ENCODE measurements at regions not wholly inside any gene's neighbourhood (a gene's known extent, or its start where the extent isn't known, plus 50 kb on each side); places are given as distances from the start of the nearest gene placed in this dataset.

- H3K36me3 ChIP-seq, result no peaks in the 10 kb centered on the region
- H3K4me1 ChIP-seq, result peaks cover 0 to 7% (median 0%) of the 10 kb centered on the region in 9 donors
- ATAC-seq, result peak in 5 of 8 donors; percentile 12 to 56 (median 29)
- no peaks in the 10 kb centered on the region for H3K9me3 ChIP-seq
- DNase-seq, result no peak
- H3K4me3 ChIP-seq, result no peak overlapping the region
- no peaks in the 10 kb centered on the region for H3K27me3 ChIP-seq
- WGBS, 2 donors, result 85 to 100% methylated on average over 1 of the region's 1 CpG
- no peak overlapping the region for H3K27ac ChIP-seq
- intact Hi-C loops (cut with DNase I), result no loop called here
- TF ChIP-seq CTCF (IDR thresholded peaks at IDR 0.05), result no peak
Measured at GRCh38 chr7:32661929-32662328, 166.6 kb downstream of the AVL9 start.

- DNase-seq (no peak), ATAC-seq (no peak)
- 69 to 73% methylated on average over 3 of the region's 3 CpGs for WGBS, 2 donors
- Histone ChIP-seq H3K36me3 (no peaks in the 10 kb centered on the region), H3K27me3 (no peaks in the 10 kb centered on the region), H3K4me1 (peaks cover 0 to 7% (median 0%) of the 10 kb centered on the region in 9 donors), H3K9me3 (no peaks in the 10 kb centered on the region), H3K27ac (no peak overlapping the region), H3K4me3 (no peak overlapping the region)
- TF ChIP-seq CTCF (IDR thresholded peaks at IDR 0.05), result no peak
- intact Hi-C loops (cut with DNase I), result no loop called here
Measured at GRCh38 chr7:32661501-32661900, 166.2 kb downstream of the AVL9 start.

GRCh38 chr7:32660936-32661335, 165.6 kb downstream of the AVL9 start:
- intact Hi-C loops (cut with DNase I), result no loop called here
- DNase-seq (no peak), ATAC-seq (no peak)
- 72 to 91% methylated on average over 2 of the region's 2 CpGs for WGBS, 2 donors
- no peak for TF ChIP-seq CTCF (IDR thresholded peaks at IDR 0.05)
- no peaks in the 10 kb centered on the region for H3K9me3 ChIP-seq
- no peaks in the 10 kb centered on the region for H3K36me3 ChIP-seq
- no peak overlapping the region for H3K27ac ChIP-seq
- no peaks in the 10 kb centered on the region for H3K27me3 ChIP-seq
- H3K4me1 ChIP-seq, result peaks cover 0 to 7% (median 0%) of the 10 kb centered on the region in 9 donors
- H3K4me3 ChIP-seq, result no peak overlapping the region

GRCh38 chr7:32659853-32660252, 164.6 kb downstream of the AVL9 start:
- peaks cover 0 to 7% (median 0%) of the 10 kb centered on the region in 9 donors for H3K4me1 ChIP-seq
- H3K9me3 ChIP-seq, result no peaks in the 10 kb centered on the region
- H3K27ac ChIP-seq, result no peak overlapping the region
- peaks cover 0 to 6% (median 0%) of the 10 kb centered on the region in 9 donors for H3K36me3 ChIP-seq
- 96% methylated on average over 9 of the region's 9 CpGs for WGBS, 2 donors
- DNase-seq (no peak), ATAC-seq (no peak)
- intact Hi-C loops (cut with DNase I), result no loop called here
- H3K27me3 ChIP-seq, result no peaks in the 10 kb centered on the region
- H3K4me3 ChIP-seq, result no peak overlapping the region
- TF ChIP-seq CTCF (IDR thresholded peaks at IDR 0.05), result no peak

All from heart right ventricle (tissue), 16 donors.